Activated T-cell treated with anti-CD3 and anti-CD28 coated beads, Interleukin-2, amount 50 U/mL, for 24 hours (primary cell): ENCODE measurements at regions not wholly inside any gene's neighbourhood (a gene's known extent, or its start where the extent isn't known, plus 50 kb on each side); places are given as distances from the start of the nearest gene placed in this dataset.
"Not testable (repeated sequence)": the region's sequence is repeated elsewhere in the genome, so short reads cannot be mapped to it uniquely, and the experiment has no call there.

ENCODE experiments used
- DNase-seq: peaks from one replicate; pipeline ENCODE4 v3.0.0-alpha.2; 2020
- H3K27ac Mint-ChIP-seq: 2 replicates; pipeline ENCODE4 v1.8.0; 2020; ENCODE audit warnings: mild to moderate bottlenecking, mixed read lengths
- H3K27me3 Mint-ChIP-seq: 2 replicates; pipeline ENCODE4 v1.8.0; 2020; ENCODE audit warnings: mixed read lengths
- H3K36me3 Mint-ChIP-seq: 2 replicates; pipeline ENCODE4 v1.8.0; 2020; ENCODE audit warnings: low read depth, mixed read lengths
- H3K4me1 Mint-ChIP-seq: 2 replicates; pipeline ENCODE4 v1.8.0; 2020; ENCODE audit warnings: low read depth, mixed read lengths
- H3K4me3 Mint-ChIP-seq: 2 replicates; pipeline ENCODE4 v1.8.0; 2020; ENCODE audit warnings: mild to moderate bottlenecking, moderate library complexity, mixed read lengths
- H3K9me3 Mint-ChIP-seq: 2 replicates; pipeline ENCODE4 v1.8.0; 2020; ENCODE audit warnings: mixed read lengths

DNA sequence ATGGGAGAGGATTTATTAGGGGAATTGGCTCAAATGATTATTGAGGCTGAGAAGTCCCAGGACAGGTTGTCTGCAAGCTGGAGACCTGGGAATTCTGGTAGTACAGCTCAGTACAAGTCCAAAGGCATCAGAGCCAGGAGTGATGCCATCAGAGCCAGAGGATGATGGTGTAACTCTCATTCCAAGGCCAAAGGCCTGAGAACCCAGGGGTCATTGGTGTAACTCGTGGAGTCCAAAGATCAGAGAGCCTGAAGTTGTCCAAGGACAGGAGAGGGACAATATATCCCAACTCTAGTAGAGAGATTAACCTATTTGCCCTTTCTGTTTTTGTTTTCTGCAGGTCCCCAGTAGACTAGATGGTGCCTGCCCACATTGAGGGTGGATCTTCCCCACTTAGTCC lies 134.3 kb downstream of the MAP3K21 start:
- peaks cover 17% of the 10 kb centered on the region for H3K27me3 Mint-ChIP-seq
- H3K36me3 Mint-ChIP-seq, result no peaks in the 10 kb centered on the region
- H3K27ac Mint-ChIP-seq, result no peak overlapping the region
- no peaks in the 10 kb centered on the region for H3K9me3 Mint-ChIP-seq
- no peak overlapping the region for H3K4me3 Mint-ChIP-seq
- DNase-seq, result no peak
- H3K4me1 Mint-ChIP-seq, result peaks cover 4% of the 10 kb centered on the region

DNA sequence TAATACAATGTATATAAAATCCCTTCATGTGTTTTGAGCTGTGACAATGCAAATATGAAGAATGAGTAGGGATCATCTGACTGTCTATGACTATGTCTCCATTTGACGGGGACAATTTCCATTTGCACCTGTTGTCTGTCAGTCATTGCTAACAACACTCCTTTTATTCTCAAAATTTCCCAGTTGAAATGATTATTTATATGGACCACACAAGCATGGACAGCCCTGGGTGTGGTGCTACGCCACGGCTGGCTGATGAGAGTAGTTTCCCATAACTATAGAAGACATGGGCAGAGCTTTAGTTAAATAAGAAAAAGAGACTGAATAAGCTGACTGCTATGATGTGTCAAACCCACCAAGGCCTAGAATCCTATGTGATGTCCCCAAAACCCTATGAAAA lies 135.8 kb downstream of the MAP3K21 start:
- Mint-ChIP-seq H3K36me3 (no peaks in the 10 kb centered on the region), H3K4me1 (peaks cover 4% of the 10 kb centered on the region), H3K27ac (no peak overlapping the region), H3K9me3 (no peaks in the 10 kb centered on the region), H3K27me3 (peaks cover 17% of the 10 kb centered on the region), H3K4me3 (no peak overlapping the region)
- DNase-seq, result no peak

DNA sequence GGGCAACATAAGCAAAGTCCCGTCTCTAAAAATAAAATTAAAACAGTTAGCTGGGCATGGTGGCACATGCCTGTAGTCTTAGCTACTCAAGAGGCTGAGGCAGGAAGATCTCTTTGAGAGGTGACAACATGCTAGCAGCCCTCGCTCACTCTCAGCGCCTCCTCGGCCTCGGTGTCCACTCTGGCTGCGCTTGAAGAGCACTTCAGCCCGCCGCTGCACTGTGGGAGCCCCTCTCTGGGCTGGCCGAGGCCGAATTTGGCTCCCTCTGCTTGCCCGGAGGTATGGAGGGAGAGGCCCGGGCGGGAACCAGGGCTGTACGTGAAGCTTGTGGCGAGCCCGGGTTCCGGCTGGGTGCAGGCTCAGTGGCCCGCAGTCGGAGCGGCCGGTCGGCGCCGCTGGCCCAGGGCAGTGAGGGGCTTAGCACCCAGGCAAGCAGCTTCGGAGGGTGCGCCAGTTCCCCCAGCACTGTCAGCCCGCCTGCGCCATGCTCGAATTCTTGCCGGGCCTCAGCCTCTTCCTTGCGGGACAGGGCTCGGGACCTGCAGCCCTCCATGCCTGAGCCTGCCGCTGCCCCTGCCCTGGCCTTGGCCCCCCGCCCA lies 138.3 kb downstream of the MAP3K21 start:
- Mint-ChIP-seq H3K36me3 (no peaks in the 10 kb centered on the region), H3K27ac (no peak overlapping the region), H3K27me3 (peaks cover 9% of the 10 kb centered on the region), H3K9me3 (no peaks in the 10 kb centered on the region), H3K4me3 (no peak overlapping the region), H3K4me1 (no peaks in the 10 kb centered on the region)
- DNase-seq, result no peak

DNA sequence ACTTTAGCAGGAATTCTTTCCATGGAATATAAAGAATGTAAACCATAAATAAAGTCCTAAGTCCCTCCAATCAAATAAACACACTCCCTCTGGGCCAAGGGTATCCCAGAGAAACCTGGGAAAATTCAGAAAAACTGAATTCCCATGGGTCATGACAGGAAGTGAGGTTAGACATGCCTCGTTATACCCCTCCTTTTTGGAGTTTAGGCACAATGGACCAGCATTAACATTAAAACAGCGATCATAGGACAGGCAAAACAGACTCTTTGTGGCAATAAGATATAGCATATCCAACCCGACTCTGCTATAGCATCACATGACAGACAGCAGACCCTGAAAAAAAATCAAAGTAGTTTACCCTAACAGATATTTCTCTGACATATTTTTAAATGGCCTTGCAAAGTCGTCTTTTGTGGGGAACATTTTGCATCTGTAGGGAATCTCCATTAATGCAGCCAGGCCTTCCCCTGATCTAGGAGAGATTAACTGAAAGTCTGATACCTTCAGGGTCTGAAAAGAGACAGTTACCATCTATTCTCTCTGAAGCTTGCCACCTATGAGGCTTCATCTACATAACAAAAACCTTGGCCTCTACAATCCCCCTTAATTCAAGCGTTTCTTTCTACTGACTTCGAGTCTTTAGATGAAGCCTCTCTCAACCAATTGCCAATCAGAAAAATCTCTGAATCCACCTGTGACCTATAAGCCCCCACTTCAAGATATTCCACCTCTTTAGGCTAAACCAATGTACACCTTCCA lies 143.0 kb upstream of the KCNK1 start:
- Mint-ChIP-seq H3K27me3 (peaks cover 13% of the 10 kb centered on the region), H3K9me3 (no peaks in the 10 kb centered on the region), H3K4me3 (no peak overlapping the region), H3K36me3 (no peaks in the 10 kb centered on the region), H3K4me1 (no peaks in the 10 kb centered on the region), H3K27ac (no peak overlapping the region)
- no peak for DNase-seq

DNA sequence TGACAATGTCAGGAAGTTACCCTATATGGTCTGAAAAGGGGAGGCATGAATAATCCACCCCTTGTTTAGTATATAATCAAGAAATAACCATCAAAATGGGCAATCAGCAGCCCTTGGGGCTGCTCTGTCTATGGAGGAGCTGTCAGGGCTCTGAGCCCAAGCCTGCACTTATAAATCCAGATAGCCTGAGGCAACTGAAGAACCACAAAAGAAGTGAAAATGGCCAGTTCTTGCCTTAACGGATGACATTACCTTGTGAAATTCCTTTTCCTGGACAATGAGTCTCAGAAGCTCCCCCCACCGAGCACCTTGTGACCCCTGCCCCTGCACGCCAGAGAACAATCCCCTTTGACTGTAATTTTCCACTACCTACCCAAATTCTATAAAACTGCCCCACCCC lies 142.1 kb upstream of the KCNK1 start:
- not testable (repeated sequence) for H3K4me1 Mint-ChIP-seq, H3K4me3 Mint-ChIP-seq
- H3K27me3 Mint-ChIP-seq, result peaks cover 13% of the 10 kb centered on the region

DNA sequence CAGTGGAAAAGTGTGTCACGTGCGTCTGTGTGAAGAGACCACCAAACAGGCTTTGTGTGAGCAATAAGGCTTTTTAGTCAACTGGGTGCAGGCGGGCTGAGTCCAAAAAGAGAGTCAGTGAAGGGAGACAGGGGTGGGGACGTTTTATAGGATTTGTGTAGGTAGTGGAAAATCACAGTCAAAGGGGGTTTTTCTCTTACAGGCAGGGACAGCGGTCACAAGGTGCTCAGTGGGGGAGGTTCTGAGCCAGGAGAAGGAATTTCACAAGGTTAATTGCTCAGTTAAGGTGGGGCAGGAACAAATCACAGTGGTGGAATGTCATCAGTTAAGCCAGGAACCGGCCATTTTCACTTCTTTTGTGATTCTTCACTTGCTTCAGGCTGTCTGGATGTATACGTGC lies 141.1 kb upstream of the KCNK1 start:
- H3K27me3 Mint-ChIP-seq, result peaks cover 20% of the 10 kb centered on the region
- H3K4me1 Mint-ChIP-seq, H3K36me3 Mint-ChIP-seq, H3K4me3 Mint-ChIP-seq, DNase-seq, H3K27ac Mint-ChIP-seq, H3K9me3 Mint-ChIP-seq: not testable (repeated sequence)

More for the DNA sequence above, 142.1 kb upstream of the KCNK1 start:
- DNase-seq, H3K36me3 Mint-ChIP-seq, H3K9me3 Mint-ChIP-seq, H3K27ac Mint-ChIP-seq: not testable (repeated sequence)

DNA sequence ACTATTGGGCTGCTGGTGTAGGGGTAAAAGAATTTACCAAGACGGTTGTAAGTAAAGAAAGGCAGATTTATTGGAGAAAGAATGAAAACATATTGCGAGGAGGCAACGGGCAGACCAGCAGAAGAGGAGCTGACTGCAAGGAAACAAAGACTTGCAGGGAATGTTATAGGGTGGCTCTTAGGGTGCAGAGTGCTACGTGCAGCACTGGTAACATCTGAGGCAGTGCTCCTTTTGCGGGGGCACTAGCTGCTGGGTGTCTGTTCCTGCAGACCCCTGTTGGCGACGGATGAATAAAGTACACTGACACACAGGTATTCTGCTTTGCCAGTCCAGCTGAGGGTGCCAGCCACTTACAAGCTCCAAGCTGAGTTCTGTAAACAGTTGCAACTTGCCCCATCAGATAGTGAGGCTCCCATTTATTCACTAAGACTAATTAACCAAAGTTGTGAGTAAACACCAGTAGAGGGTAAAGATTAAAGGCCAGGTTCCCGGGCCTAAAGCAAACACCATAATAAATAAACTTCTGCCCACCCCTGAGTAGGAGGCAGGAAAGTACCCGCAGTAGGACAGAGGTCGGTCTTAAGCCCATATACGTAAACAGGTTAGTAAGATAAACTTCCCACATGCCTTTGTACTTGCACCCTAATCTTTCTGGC lies 140.2 kb upstream of the KCNK1 start:
- no peaks in the 10 kb centered on the region for H3K36me3 Mint-ChIP-seq
- peaks cover 22% of the 10 kb centered on the region for H3K27me3 Mint-ChIP-seq
- no peaks in the 10 kb centered on the region for H3K9me3 Mint-ChIP-seq
- no peaks in the 10 kb centered on the region for H3K4me1 Mint-ChIP-seq
- no peak overlapping the region for H3K27ac Mint-ChIP-seq
- no peak for DNase-seq
- H3K4me3 Mint-ChIP-seq, result no peak overlapping the region

DNA sequence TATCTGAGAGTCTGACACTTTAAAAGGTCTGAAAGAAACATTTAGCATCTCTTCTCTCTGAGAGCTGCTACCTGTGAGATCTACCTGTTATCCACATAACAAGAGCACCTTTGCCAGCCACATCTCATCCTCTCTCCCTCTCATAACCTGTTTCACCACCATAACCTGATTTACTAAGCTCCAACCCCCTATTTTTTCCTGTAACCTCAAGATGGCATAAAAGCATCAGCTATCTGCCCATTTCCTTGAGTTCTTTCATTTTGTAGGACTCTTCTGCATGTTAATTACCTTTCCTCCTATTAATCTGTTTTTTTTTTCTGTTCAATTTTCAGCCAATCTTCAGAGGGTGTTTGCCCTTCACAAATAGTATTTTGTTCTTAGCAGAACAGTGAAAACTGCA lies 136.5 kb upstream of the KCNK1 start:
- no peak for DNase-seq
- Mint-ChIP-seq H3K36me3 (no peaks in the 10 kb centered on the region), H3K9me3 (no peaks in the 10 kb centered on the region), H3K27ac (no peak overlapping the region), H3K27me3 (peaks cover 35% of the 10 kb centered on the region), H3K4me3 (no peak overlapping the region), H3K4me1 (no peaks in the 10 kb centered on the region)

DNA sequence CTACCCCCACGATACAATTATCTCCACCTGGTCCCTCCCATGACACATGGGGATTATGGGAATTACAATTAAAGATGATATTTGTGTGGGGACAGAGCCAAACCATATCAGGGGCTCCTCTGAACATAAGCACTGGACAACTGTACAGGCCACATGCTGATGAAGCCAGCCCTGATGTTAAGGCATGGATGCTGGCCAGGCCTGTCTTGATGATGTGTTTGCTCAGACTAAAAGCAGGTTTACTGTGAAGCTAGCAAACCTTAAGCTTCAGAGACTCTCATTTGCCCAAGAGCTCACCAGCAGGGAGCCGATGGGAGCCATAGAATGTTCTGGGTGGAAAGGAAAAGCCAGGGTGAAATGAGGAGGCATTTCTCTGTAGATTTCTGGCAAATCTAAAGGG lies 135.3 kb upstream of the KCNK1 start:
- H3K36me3 Mint-ChIP-seq, result no peaks in the 10 kb centered on the region

DNA sequence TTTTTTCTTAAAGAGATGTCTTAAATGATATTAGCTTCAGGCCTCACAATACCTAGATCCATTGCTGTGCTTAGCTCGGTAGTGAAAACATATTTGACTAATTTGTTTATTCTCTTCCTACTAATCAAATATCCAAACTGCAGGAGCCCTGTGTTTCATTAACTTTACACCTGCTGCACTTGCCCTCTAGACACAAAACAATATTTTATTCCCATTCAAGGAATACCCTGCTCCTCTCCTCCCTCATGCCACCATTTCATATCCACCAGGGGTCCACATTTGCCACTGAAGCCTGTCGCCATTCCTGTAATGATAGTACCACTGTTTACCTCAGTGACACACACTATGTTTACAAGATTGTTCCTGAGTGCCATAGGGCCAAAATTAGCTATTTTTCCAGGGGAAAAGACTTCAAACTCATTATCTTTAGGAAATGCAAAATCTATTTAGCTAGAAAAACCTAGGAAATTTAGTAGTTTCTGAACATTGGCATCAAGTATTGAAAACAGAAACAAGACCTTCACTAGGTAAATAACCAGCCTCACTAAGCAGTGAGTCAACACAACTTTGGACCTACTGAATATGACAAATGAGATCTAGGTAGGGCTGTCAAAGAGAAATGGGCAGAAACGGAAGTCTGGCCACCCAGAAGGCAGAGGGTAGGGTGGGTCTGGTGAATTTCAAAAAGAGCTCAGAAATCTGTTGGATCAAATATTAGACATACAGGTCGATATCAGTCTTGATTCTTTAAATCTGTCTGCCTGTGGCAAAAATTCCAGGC lies 134.6 kb upstream of the KCNK1 start:
- Mint-ChIP-seq H3K27ac (no peak overlapping the region), H3K27me3 (peaks cover 33% of the 10 kb centered on the region), H3K4me3 (no peak overlapping the region), H3K4me1 (no peaks in the 10 kb centered on the region), H3K36me3 (no peaks in the 10 kb centered on the region), H3K9me3 (no peaks in the 10 kb centered on the region)
- no peak for DNase-seq

More for the DNA sequence above, 135.3 kb upstream of the KCNK1 start:
- no peak for DNase-seq
- H3K27ac Mint-ChIP-seq, result no peak overlapping the region
- H3K4me1 Mint-ChIP-seq, result no peaks in the 10 kb centered on the region
- peaks cover 33% of the 10 kb centered on the region for H3K27me3 Mint-ChIP-seq
- no peaks in the 10 kb centered on the region for H3K9me3 Mint-ChIP-seq
- H3K4me3 Mint-ChIP-seq, result no peak overlapping the region

DNA sequence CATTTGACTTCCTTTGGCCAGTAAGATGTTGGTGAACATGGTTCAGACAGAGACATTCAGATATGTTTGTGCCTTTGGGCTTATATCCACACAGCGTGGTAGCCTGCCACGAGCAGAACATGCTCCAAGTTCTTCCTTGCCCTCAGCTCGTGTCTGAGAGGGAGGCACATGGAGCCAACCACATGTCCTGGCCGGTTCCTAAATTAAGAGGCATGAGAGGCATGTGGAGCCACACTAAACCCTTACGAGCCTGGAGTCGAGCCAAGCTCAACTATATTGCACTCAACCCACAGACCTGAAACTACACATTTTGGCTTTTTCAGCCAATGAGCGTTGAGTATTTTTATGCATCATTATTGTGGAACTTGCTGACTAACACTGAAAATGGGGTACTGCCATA lies 133.7 kb upstream of the KCNK1 start:
- Mint-ChIP-seq H3K9me3 (no peaks in the 10 kb centered on the region), H3K36me3 (no peaks in the 10 kb centered on the region), H3K4me1 (no peaks in the 10 kb centered on the region), H3K27ac (no peak overlapping the region), H3K4me3 (no peak overlapping the region), H3K27me3 (peaks cover 35% of the 10 kb centered on the region)
- no peak for DNase-seq

DNA sequence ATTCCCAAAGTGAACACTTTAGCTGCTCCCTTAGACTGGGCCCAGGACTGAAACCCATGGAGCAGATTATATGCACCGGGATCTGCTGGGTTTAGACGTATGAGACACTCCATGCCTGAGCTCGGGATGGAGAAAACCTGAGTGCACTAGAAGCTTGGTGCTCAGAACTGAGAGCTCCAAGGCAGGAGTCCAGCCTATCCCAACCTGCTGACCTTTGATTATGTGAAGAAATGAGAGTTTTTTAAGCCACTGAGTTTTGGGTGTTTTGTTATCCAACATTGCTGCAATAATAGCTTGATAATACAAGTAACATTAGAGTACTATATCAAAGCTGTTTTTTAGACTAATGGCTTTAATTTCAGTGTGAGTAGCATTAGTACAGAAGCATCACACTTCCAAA lies 131.5 kb upstream of the KCNK1 start:
- DNase-seq, result no peak
- H3K36me3 Mint-ChIP-seq, result no peaks in the 10 kb centered on the region
- H3K27me3 Mint-ChIP-seq, result peaks cover 33% of the 10 kb centered on the region
- no peaks in the 10 kb centered on the region for H3K4me1 Mint-ChIP-seq
- H3K4me3 Mint-ChIP-seq, result no peak overlapping the region
- H3K27ac Mint-ChIP-seq, result no peak overlapping the region
- H3K9me3 Mint-ChIP-seq, result no peaks in the 10 kb centered on the region

DNA sequence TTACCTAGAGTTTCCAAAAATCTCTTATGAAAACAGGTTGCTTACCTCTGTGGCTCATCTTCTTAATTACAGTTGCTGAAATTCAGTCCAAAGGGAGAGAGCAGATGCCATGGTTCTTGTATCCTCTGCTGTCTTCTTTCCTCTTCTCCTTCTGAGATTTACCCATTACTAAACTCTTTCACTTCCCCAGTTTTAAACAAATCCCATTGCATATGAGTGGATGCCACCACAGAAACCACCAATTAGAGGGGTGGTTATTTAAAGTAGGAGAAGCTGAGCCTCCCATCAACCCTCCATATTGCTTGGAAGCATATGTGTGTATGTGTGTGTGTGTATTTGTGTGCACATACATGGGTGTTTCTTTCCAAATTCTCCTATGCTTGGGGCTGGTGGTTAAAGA lies 128.5 kb upstream of the KCNK1 start:
- Mint-ChIP-seq H3K9me3 (no peaks in the 10 kb centered on the region), H3K36me3 (no peaks in the 10 kb centered on the region), H3K27me3 (peaks cover 34% of the 10 kb centered on the region), H3K27ac (no peak overlapping the region), H3K4me1 (no peaks in the 10 kb centered on the region), H3K4me3 (no peak overlapping the region)
- no peak for DNase-seq

DNA sequence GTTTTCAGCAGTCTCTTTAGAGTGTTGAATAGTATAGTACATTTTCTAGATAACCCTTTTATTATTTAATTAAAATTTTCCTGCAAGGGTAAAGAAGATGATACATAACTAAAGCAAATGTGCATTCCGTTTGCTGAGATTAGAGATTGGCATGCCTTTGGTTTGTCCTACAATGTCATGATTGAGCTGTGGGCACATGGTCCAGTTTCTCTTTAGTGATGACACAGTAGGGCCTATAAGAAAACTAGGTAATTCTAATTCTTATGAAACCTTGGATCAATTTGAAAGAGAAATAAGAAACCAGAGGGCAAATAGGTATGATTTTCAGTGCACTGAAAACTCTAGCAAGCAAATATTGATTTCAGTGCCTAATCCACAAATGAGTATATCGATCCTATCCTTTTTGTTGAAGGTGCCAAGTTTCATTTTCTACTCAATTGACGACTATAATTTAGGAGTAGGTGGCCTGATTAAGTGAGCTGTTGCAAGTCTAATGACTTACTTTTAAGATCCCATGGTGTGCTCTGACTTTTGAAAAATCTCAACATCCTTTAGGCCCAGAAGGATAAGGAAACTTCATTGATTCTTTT lies 128.0 kb upstream of the KCNK1 start:
- no peaks in the 10 kb centered on the region for H3K9me3 Mint-ChIP-seq
- no peaks in the 10 kb centered on the region for H3K4me1 Mint-ChIP-seq
- DNase-seq, result no peak
- H3K4me3 Mint-ChIP-seq, result no peak overlapping the region
- H3K27me3 Mint-ChIP-seq, result peaks cover 34% of the 10 kb centered on the region
- no peak overlapping the region for H3K27ac Mint-ChIP-seq
- H3K36me3 Mint-ChIP-seq, result no peaks in the 10 kb centered on the region
